Brain pericyte (primary cell): ENCODE measurements at regions not wholly inside any gene's neighbourhood (a gene's known extent, or its start where the extent isn't known, plus 50 kb on each side); places are given as distances from the start of the nearest gene placed in this dataset.
A peak's percentile ranks its signal among the peaks of the same experiment; 100 is the strongest.
"Not testable (repeated sequence)": the region's sequence is repeated elsewhere in the genome, so short reads cannot be mapped to it uniquely, and the experiment has no call there.

Source experiments
- DNase-seq: peaks from one replicate; pipeline ENCODE4 v3.0.0-alpha.2; 2012; ENCODE audit warnings: low read depth, low spot score

GRCh38 chr2:19203866-19204265, 154.6 kb downstream of the OSR1 start:
- no peak for DNase-seq

DNA sequence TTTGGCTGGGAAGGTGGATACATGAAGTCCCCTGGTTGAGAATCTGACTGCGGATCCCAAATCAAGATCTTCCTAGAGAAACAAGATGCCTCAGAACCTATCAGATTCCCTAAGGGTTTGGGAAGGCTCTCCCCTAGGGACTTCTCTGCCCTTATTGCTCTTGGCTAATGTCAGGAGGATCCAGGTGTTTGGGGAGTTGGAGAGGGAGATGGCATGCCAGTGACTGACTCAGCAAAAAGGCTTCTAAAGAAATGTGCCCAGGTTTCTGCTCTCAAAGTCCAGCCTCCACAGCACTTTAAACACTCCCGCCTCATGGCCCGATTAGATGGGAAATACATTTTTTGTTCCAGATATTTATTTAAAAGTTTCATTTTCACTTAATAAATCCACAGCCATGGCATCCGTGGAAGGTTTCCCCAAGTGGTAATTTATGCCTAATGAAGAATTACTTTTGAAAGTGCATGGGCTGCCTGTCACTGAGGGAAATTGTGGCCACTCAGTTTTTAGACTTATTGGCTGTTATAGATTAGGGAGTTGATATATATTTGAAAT, 156.4 kb downstream of the OSR1 start:
- DNase-seq = no peak

GRCh38 chr2:19198381-19198780, 160.0 kb downstream of the OSR1 start:
- no peak for DNase-seq

GRCh38 chr2:19195661-19196060, 162.8 kb downstream of the OSR1 start:
- DNase-seq = no peak

GRCh38 chr2:19189391-19189790, 169.0 kb downstream of the OSR1 start:
- no peak for DNase-seq

DNA sequence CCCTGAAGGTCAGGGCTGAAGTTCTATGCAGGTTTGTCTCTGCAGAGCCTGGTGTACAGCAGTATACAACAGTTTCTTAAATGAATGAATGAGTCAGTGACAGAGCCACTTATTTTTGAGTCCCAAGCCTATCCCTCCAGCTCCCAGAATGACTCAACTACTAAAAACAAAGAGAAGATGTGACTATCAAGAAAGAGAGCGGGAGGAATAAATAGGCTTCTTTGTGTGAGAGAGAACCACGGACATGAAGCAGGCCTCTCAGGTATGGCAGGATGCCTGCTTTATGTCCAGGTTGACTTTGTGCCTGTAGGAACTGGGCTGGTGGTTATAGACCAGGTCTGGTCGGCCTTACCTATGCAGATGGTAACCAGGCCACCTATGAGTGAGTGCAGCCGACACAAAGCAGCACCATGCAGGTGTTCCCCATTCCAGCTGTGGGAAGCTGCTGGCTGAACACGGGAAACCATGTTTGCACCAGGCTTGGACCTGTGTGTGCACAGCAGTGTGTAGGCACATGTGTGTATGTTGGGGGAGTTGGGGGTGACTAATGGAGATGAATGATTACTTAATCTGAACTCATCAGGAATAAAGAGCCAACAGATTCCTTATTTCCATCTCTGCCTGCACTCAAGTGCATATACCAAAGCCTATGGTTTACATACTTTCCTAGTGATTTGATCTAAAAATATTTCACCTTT, 171.0 kb downstream of the OSR1 start:
- DNase-seq = no peak

DNA sequence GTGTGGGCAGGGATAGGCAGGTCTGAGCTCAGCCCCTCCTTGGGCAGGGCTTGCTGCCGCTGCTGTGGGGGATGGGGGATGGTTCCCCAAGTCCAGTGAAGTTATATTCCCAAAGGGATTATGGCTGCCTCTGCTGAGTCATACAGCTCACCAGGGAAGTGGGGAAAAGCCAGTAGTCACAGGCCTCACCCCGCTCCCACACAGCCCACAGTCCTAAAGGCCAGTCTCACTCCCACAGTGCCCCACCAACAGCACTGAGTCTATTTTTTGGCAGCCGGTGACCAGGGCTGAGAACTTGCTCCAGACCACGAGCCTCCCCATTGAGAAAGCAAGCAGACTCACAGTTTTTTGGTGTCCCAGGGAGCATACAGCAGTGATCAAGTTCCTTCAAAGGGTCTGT, 173.3 kb downstream of the OSR1 start:
- DNase-seq = no peak

- DNase-seq = no peak
Observed at GRCh38 chr2:19178175-19178574, 180.2 kb downstream of the OSR1 start.

DNA sequence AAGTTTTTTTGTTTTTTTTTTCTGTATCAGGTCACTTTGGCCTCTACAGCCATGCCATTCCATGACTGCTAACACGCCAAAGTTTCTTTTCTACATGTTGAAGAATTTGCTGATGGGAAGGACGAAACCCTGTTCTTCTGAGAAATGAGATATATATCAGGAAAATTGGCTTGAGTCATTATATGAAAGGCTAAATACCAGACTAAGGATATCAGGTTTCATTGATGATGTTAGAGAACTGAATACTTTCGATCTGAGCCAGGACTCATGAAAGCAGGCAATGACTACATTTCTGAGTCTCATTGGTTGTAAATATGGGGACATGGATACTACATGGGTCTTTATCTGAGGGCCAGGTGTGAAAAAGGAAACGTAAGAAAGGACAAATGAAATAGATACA, 181.4 kb downstream of the OSR1 start:
- no peak for DNase-seq

GRCh38 chr2:19176172-19176852, 182.1 kb downstream of the OSR1 start:
- no peak for DNase-seq

- DNase-seq = no peak
Observed at GRCh38 chr2:19174176-19174575, 184.2 kb downstream of the OSR1 start.

DNA sequence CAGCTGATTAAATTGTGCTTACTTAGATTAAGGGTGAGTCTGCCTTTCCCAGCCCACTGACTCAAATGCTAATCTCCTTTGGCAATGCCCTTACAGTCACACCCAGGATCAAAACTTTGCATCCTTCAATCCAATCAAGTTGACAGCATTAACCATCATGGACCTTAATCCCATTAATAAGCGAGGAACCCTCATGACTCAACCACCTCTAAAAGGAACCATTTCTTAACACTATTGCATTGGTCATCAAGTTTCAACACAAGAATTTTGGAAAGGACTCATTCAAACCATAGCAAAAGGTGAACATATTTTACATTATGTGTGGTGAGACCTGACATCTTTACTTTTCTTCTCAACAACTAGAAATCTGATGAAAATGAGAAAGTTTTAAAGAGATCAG, 187.0 kb downstream of the OSR1 start:
- no peak for DNase-seq

- no peak for DNase-seq
Observed at GRCh38 chr2:19169134-19169768, 189.2 kb downstream of the OSR1 start.

DNA sequence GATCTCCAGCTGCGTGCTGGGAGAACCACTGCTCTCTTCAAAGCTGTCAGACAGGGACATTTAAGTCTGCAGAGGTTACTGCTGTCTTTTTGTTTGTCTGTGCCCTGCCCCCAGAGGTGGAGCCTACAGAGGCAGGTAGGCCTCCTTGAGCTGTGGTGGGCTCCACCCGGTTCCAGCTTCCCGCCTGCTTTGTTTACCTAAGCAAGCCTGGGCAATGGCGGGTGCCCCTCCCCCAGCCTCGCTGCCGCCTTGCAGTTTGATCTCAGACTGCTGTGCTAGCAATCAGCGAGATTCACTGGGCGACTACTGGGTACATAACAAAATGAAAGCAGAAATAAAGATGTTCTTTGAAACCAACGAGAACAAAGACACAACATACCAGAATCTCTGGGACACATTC, 194.3 kb downstream of the OSR1 start:
- DNase-seq = not testable (repeated sequence)

DNA sequence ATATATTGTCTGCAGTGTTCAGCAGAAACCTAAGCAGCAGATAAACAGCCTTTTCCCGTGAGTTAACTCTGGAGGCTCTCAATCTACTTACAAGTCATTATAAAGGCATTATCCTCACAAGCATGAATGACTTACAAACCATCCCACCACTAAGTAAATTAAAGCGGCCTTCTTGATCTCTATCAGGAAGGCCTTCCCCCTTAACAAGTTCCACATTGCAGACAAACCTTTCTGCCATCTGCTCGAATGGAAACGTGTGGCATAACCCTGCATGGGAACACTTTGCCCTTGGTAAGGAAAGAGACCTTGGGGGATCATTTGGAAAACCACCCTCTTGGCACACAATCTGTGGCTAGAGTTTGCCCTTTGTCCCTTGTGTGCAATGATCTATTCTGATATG, 199.5 kb downstream of the OSR1 start:
- no peak for DNase-seq

GRCh38 chr2:19158211-19158610, 200.2 kb downstream of the OSR1 start:
- no peak for DNase-seq

DNA sequence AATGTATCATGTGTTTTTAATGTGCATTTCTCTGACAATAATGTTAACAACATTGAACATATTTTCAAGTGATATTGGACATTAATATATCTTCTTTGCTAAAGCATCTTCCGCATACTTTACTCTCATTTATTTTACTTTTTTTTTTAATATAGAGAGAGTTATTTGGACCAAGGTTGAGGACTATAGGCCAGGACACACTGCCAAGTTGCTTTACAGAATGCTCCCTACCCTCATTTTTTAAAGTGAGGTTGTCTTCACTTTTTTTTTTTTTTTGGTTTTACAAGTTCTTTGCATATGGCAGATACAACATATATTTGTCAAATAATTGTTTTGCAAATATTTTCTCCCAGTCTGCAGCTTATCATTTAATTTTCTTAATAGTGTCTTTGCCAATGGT, 201.8 kb downstream of the OSR1 start:
- DNase-seq = no peak

GRCh38 chr2:19150726-19151125, 207.7 kb downstream of the OSR1 start:
- no peak for DNase-seq

- DNase-seq = no peak
Observed at GRCh38 chr2:19146867-19147266, 211.6 kb downstream of the OSR1 start.

DNA sequence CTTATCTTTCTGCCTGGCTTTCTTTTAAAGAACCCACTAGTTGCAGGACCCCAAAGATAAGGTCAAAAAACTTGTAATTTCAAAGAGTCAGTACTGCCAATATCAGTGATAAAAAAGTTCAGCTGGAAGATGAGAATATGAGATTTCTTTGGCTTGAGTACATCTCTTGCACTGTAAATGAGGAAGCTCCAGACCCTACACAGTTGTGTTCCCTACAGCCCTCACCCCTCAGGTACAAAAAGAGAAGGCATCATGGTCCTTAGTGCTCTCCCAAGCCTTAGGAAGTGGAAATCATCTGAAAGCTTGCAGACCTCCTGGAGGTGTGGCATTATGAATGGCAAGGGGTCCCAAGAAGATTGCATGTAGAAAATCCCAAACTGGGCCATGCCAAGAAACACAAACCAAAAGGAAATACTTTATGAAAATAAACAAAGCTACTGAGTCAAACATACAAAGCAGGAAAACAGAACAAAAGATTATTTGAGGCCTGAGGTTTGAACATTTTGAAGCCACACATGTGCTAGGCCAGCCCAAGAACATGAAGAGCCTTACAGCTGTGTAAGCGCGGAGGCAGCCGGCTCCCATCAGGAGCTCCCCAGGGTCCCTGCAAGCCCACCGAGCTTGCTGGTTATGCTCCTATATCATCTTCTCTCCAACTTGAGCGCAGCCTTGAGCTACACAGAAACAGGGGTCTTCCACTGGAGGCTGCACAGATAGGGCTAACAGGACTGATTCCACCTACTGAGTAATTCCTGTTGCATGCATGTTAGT, 217.0 kb downstream of the OSR1 start:
- peak; percentile 59 for DNase-seq

DNA sequence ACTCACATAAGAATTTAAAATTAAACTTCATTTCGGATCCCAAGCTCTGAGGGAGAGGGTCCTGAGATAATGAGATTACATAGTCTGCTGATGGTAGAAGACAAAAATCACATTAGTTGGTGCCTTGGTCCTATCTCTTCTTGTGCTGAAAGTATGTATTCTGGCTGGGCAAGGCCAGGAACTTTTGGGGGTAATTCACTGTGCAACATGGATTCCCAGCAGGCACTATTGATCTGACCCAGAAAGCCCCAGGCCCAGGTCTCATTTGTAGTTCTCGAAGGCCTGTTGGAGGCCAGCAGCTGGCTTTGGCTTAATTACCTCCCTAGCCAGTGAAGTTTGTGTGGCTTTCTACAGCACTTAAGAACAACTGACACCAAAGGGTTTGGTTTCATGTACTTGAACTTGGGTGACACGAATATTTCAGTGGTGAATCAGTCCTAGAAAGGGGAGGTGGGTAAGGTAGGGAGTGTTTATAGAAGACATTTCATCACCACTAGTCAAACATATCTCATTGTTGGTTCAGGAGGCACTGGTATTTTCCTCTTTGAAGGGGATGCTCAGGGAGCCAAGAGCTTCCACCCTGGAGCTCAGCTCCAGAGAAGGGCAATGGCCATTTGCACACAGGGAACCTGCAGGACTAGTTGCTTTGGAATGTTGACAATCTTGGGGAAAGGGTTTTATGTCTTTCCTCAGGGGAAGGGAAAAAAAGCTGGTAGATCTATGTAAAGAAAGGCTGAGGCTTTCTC, 217.8 kb downstream of the OSR1 start:
- peak; percentile 87 for DNase-seq
